ENCODE measurements at regions not wholly inside any gene's neighbourhood (a gene's known extent, or its start where the extent isn't known, plus 50 kb on each side); places are given as distances from the start of the nearest gene placed in this dataset.
A peak's percentile ranks its signal among the peaks of the same experiment; 100 is the strongest.
"Not testable (repeated sequence)": the region's sequence is repeated elsewhere in the genome, so short reads cannot be mapped to it uniquely, and the experiment has no call there.

DNA sequence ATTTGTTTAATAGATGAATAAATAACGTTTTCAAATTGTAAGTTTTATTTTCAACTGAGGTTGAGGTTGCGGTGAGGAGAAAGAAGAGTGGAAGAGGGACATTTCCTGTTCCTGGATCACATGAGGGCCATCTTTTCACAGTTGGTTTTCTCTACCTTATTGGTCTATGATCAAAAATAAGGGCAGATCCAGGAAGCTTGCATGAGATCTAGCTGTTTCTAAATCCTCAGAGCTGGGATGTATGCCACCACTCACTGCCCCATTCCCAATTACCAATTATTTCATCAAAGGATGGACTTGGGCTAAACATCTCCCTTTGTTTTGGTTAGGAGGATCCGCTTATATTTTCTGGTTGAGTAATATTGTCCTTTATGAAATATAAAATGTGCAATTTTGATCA lies 104.8 kb upstream of the TLL1 start:
- no peak for DNase-seq (ENCODE audit: low read depth)

DNA sequence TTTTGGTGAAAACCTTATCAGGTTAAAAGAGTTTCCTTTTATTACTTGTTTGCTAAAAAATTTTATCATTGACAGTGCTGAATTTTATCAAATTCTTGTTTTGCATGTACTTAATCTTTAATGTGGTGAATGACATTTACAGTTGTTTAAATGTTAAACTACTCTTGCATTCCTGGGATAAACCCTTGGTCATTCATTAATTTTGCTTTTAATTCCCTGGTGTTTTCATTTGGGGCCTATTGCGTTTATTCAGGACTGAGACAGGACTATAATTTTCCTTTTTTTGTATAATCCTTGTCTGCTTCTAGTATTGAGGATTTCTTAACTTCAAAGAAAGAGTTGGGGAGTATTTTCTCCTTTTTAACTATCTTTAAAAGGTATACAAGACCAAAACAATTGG lies 98.7 kb upstream of the TLL1 start:
- DNase-seq (ENCODE audit: low read depth) = no peak

- peak; percentile 7 for DNase-seq (ENCODE audit: low read depth)
These were observed 92.9 kb upstream of the TLL1 start for GRCh38 chr4:165779950-165780670.

DNA sequence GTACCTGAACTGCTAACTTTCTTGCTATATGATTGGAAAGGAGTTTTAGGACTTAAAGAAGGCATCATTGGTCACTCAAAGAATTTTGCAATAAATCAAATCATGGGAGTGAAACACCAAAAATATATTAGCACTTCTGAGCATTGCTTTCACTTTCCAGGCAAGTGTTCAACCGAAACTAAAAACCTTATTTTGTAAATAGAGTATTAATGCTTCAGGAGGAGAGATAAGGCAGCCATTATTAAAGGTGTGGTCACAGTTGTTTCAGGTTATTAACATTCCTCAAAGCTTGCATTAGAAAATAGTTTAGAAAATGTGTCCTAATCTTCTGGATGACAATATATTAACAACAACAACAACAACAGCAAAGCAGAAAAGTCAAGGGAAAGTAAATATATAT lies 92.3 kb upstream of the TLL1 start:
- DNase-seq (ENCODE audit: low read depth) = no peak

DNA sequence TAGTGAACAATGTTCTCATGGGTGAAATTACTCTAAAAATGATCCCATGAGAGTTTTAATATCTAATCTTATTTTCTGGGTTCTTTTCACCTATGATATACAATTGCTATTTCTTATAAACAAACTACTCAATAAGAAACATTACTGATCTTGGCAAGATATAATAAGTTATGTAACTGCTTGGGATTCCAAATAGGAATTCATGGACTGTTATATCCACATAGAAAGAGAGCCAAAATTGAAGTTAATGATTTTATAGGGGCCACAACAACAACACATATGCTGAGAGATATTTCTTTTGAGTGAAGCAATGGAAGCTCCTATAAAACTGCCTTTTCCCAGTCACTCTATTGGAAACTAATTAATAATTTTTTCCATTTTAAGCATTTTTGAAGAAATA lies 90.4 kb upstream of the TLL1 start:
- DNase-seq (ENCODE audit: low read depth) = no peak

- no peak for DNase-seq (ENCODE audit: low read depth)
These were observed 89.4 kb upstream of the TLL1 start for GRCh38 chr4:165783626-165784025.

- DNase-seq (ENCODE audit: low read depth) = no peak
These were observed 88.4 kb upstream of the TLL1 start for GRCh38 chr4:165784672-165785071.

DNA sequence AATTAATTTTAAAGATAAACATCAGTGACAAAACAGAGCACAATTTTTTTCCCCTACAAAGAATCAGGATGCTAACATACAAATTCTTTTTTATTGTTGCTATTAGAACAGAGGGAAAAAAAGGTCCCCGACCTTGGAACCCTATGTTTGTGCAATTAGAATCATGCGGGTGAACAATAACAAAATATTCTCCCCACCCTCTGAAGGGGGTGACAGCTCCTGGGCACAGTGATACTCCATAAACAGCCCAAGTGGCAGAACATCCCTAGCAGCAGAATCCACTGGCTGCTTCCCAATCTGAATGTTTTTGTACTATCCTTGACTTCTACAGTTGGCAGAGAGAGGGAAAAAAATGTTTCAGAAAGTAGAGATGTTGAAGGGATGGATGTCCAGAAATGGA lies 87.7 kb upstream of the TLL1 start:
- DNase-seq (ENCODE audit: low read depth) = no peak

DNA sequence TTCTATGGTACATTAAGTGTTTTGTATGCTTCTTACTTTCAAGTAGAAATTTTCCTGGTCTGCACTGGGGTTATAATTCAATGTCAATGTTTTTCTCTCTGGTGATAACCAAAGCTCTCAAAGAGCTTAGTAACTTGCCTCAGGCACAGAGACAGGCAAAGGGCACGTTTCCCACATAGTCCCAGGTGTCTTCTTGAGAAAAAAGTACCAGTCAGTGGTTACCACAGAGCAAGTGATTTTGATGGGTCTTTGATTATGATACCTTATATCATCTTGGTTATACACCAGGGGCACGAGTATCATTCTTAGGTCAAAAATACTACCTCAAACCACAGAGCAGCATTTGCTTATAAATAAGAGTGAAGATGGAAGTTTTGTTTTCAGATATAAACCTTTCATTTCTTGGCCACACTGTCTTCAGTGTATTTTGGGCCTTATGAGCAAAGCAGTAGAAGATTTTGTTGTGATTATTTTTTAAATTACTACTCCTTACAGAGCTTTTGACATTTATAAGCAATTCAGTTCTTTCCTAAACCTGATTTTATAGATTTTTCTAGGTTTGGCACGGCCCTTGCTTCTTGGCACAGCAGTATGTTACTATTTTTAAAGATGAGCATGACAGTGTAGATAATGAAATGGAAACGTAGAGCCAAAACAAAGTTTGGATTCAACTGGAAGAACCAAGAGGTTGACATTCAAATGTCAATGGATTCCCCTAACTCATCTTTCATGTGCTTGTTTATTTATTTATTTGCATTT lies 85.3 kb upstream of the TLL1 start:
- DNase-seq (ENCODE audit: low read depth) = no peak

DNA sequence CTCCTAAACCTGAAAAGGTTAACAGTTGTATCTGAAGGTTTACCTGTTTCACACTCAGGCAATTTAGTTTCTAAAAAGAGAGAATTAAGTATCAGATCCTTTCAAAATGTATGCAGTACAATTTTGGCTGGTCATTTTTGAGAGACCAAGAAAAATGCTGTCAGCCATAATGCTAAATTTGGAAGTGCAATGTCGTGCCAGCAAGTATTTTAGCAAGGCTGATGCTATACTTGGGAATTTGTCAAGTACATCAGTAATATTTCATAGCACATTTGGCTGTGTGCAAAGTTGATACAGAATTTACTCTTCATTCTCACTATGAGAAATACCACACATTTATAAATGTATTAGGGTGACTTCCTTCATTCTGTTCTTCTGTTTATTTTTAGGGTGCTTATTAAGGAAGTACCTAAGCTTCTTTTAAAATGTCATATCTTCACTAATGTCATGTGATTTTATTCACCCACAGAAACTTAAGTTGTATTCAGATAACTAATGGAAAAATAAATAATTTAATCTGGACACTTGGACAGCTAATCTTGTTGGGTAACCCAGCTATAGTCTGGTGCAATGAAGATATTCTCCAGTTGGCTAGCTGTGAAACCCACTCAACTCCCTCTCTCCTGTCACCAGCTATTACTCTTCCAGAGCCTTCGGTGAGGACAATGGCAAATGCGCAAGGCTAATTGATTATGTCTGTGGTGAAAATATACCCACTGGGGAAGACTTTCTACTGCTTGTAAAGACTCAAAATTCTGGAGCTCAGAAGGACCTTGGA lies 84.2 kb upstream of the TLL1 start:
- no peak for DNase-seq (ENCODE audit: low read depth)

GRCh38 chr4:165793236-165793635 lies 79.8 kb upstream of the TLL1 start:
- DNase-seq (ENCODE audit: low read depth) = no peak

DNA sequence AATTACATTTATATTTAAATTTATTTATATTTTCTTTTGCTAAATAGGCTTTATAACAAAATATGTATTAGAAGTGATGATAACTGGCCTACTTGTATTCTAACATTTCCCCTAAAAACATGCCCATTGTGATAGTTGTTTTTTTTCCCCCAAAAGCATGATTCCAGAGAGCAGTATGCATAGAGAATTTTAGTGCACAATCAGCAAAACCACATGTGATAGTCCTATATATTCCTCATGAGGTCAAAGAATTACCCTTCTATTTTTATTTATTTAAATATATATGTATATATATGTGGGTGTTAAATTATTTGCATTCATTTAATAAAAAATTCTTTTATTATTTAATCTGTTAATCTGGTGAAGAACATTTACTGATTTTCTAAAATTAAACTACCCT lies 78.2 kb upstream of the TLL1 start:
- no peak for DNase-seq (ENCODE audit: low read depth)

DNA sequence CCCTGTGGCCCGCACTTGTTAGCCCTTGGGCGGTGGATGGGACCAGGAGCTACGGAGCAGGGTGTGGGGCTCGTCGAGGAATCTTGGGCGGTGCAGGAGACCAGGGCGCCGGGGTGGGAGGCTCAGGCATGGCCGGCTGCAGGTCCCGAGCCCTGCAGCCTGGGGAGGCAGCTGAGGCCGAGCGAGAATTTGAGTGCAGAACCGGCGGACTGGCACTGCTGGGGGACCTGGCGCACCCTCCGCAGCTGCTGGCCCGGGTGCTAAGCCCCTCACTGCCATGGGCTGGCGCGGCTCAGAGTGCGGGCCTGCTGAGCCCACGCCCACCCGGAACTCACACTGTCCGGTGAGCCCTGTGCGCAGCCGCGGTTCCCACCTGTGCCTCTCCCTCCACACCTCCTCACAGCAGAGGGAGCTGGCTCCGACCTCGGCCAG lies 73.6 kb upstream of the TLL1 start:
- DNase-seq (ENCODE audit: low read depth) = no peak

- no peak for DNase-seq (ENCODE audit: low read depth)
These were observed 70.6 kb upstream of the TLL1 start for GRCh38 chr4:165802452-165802851.

- no peak for DNase-seq (ENCODE audit: low read depth)
These were observed 70.0 kb upstream of the TLL1 start for GRCh38 chr4:165803005-165803404.

- DNase-seq (ENCODE audit: low read depth) = no peak
These were observed 67.6 kb upstream of the TLL1 start for GRCh38 chr4:165805406-165805805.

DNA sequence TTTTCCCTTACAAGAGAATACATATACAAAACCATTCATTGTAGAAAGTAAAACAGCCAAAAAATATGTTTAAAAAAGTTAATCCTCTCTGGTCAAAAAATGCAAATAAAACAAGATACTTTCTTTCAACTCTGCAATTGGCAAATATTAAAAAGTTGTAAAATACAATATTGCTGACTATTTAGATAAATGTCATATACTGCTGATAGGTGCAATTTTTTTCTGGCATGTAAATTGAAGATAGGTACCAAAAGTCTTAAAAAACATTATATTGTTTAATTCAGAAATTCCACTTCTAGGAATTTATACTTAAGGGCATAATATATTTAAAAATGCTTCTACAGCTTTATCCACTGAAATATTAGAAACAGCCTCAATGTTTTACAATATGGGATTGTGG lies 66.4 kb upstream of the TLL1 start:
- no peak for DNase-seq (ENCODE audit: low read depth)

GRCh38 chr4:165810726-165811125 lies 62.3 kb upstream of the TLL1 start:
- DNase-seq (ENCODE audit: low read depth) = peak; percentile 58

- peak; percentile 58 for DNase-seq (ENCODE audit: low read depth)
These were observed 59.4 kb upstream of the TLL1 start for GRCh38 chr4:165813606-165814005.

DNA sequence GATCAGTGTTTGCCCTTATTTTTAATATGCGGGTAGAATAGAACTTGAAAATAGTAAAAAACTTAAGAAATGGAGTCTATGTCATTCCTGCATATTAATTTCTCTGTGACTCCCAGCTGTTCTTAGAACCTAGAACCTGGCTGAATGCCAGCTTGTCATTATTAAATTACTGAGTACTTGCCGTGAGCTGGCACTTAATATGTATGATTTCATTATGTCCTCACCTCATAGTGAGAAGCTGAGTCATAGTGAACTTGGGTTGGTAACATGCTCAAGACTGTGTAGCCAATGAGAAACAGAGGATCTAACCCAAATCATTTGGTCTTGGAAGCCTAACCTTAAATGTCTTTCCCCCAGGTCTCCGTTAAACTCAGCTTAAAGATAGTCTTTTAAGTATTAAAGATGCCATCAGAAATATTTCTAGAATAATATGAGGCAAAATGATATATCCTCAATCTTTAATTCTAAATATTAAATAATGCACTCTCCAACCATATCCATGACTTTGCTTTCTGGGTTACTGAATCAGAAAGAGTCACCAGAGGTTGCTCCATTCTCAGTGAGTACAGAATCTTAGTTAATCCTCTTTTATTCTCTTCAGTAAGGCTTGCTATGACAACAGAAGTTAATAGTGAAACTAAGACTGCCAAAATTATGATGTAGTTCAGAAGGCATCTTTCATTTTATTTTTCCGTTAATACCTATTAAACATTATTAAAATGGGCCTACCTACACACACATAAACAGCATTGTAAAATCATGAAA lies 58.6 kb upstream of the TLL1 start:
- DNase-seq (ENCODE audit: low read depth) = peak; percentile 58

DNA sequence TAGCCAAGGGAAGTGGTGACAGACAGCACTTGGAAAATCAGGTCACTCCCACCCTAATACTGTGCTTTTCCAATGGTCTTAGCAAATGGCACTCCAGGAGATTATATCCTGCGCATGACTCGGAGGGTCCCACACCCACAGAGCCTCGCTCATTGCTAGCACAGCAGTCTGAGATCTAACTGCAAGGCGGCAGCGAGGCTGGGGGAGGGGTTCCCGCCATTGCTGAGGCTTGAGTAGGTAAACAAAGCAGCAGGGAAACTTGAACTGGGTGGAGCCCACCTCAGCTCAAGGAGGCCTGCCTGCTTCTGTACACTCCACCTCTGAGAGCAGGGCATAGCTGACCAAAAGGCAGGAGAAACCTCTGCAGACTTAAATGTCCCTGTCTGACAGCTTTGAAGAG lies 53.9 kb upstream of the TLL1 start:
- not testable (repeated sequence) for DNase-seq (ENCODE audit: low read depth)
